K562 (cell line): ENCODE measurements at regions not wholly inside any gene's neighbourhood (a gene's known extent, or its start where the extent isn't known, plus 50 kb on each side); places are given as distances from the start of the nearest gene placed in this dataset.
A peak's percentile ranks its signal among the peaks of the same experiment; 100 is the strongest.

Source experiments
- ATAC-seq: fragments of 200-7000 bp; cut with Tn5 transposase; 3 replicates; pipeline ENCODE4 v1.9.1; 2020; ENCODE audit warnings: moderate library complexity
- BruUV-seq: library from RNA; stranded (reverse); fragments of 400-500 nt; replicated peaks from 2 replicates; lab custom pipeline; 2021; lab: Mats Ljungman, UMichigan
- CTCF ChIA-PET: fragments of 300-600 bp; formaldehyde crosslinking; extraction: SDS; loops from one replicate; lab custom pipeline; 2021; ENCODE audit warnings: low intra/inter-chr PET ratio; lab: Yijun Ruan, JAX
- POLR2A ChIA-PET: fragments of 300-600, 350-650 bp; sonication (Branson Sonifier 250); formaldehyde crosslinking; extraction: SDS; loops from one replicate; lab custom pipeline; 2021; ENCODE audit warnings: antibody characterized with exemption, inconsistent platforms; lab: Yijun Ruan, JAX
- DNase-seq, 4 experiments: peaks; one replicate each; pipeline versions ENCODE4 v3.0.0 to v3.0.0-alpha.2; 2011 to 2018; ENCODE audit warnings: low spot score in 3 of 4, mixed read lengths in 3 of 4; ENCODE audit errors: extremely low read depth in 1 of 4
- FAIRE-seq: peaks from 2 replicates; lab custom pipeline; 2011; peaks lifted over from hg19 to GRCh38; lab: Jason Lieb, UNC
- H2AFZ ChIP-seq: 2 replicates; pipeline ENCODE4 v1.6.0; 2011; ENCODE audit warnings: low read depth, low read length, control low read depth, inconsistent platforms
- H3K27ac ChIP-seq: fragments of 200-600 bp; 3 replicates; pipeline ENCODE4 v1.8.0; 2011; ENCODE audit warnings: low read depth, mild to moderate bottlenecking, control low read depth, inconsistent platforms, low read length, moderate library complexity, mixed read lengths; ENCODE audit errors: extremely low read depth
- H3K27me3 ChIP-seq, 2 experiments: fragments of 300-600 bp in 1 of 2; 2 replicates in 1 of 2; 3 replicates in 1 of 2; pipeline versions ENCODE4 v1.6.0 to v1.8.0; 2011; ENCODE audit warnings: inconsistent platforms in 2 of 2, low read length in 2 of 2, mild to moderate bottlenecking in 1 of 2, mixed read lengths in 1 of 2, moderate library complexity in 1 of 2; ENCODE audit not compliant: control insufficient read depth in 2 of 2, insufficient read depth in 2 of 2
- H3K36me3 ChIP-seq: fragments of 300-600 bp; 3 replicates; pipeline ENCODE4 v1.8.0; 2011; ENCODE audit warnings: mild to moderate bottlenecking, low read length, inconsistent platforms; ENCODE audit not compliant: control insufficient read depth, insufficient read depth
- H3K4me1 ChIP-seq, 2 experiments: fragments of 200-600 bp in 1 of 2; replicated peaks in 1 of 2; 2 replicates in 1 of 2; 3 replicates in 1 of 2; pipeline versions ENCODE4 v1.5.1 to v1.8.0; 2011; ENCODE audit warnings: inconsistent platforms in 2 of 2, low read length in 2 of 2, mild to moderate bottlenecking in 1 of 2, mixed read lengths in 1 of 2, moderate library complexity in 1 of 2; ENCODE audit not compliant: control insufficient read depth in 2 of 2, insufficient read depth in 2 of 2
- H3K4me2 ChIP-seq: 2 replicates; pipeline ENCODE4 v1.6.1; 2011; ENCODE audit warnings: low read length, control low read depth, inconsistent platforms, mixed read lengths; ENCODE audit not compliant: insufficient read depth
- H3K4me3 ChIP-seq: fragments of 200-600 bp; sonication (generic), shearing (Covaris generic); 2 replicates; pipeline ENCODE4 v1.5.1; 2016; ENCODE audit warnings: control low read depth, inconsistent platforms
- H3K79me2 ChIP-seq: fragments of 200-600 bp; 3 replicates; pipeline ENCODE4 v1.8.0; 2011; ENCODE audit warnings: low read length, inconsistent platforms; ENCODE audit not compliant: control insufficient read depth, insufficient read depth
- H3K9ac ChIP-seq, 2 experiments: 2 replicates each; pipeline versions ENCODE4 v1.6.0 to v1.6.1; 2011; ENCODE audit warnings: low read depth in 2 of 2, low read length in 2 of 2, control low read depth in 1 of 2, inconsistent platforms in 1 of 2, mild to moderate bottlenecking in 1 of 2, mixed read lengths in 1 of 2; ENCODE audit not compliant: insufficient read depth in 1 of 2
- H3K9me1 ChIP-seq: one replicate; pipeline ENCODE4 v1.6.0; 2011; ENCODE audit warnings: inconsistent platforms, mild to moderate bottlenecking, low read length, moderate library complexity; ENCODE audit not compliant: control insufficient read depth, insufficient read depth
- H3K9me3 ChIP-seq: replicated peaks from 2 replicates; pipeline ENCODE4 v1.5.1; 2011; ENCODE audit warnings: low read depth, low read length, inconsistent platforms; ENCODE audit not compliant: control insufficient read depth, insufficient read depth
- H4K20me1 ChIP-seq: replicated peaks from 2 replicates; pipeline ENCODE4 v1.6.1; 2011; ENCODE audit warnings: low read length, inconsistent platforms, mixed read lengths; ENCODE audit not compliant: control insufficient read depth, insufficient read depth
- CBFA2T2 ChIP-seq: fragments of 450-650 bp; conservative IDR thresholded peaks from 2 replicates; pipeline ENCODE4 v1.6.1; 2017; ENCODE audit warnings: mild to moderate bottlenecking
- CBX3 ChIP-seq, 2 experiments: IDR thresholded peaks; 1 replicate in 1 of 2; 2 replicates in 1 of 2; pipeline ENCODE4 v1.6.1; 2012; ENCODE audit warnings: inconsistent platforms in 2 of 2, low read length in 2 of 2, borderline replicate concordance in 1 of 2, control low read depth in 1 of 2
- CBX5 ChIP-seq: IDR thresholded peaks from 2 replicates; pipeline ENCODE4 v1.6.1; 2014; ENCODE audit warnings: low read depth, borderline replicate concordance
- EP300 ChIP-seq: IDR thresholded peaks from 2 replicates; pipeline ENCODE4 v1.6.1; 2012; ENCODE audit warnings: low read length, improper control_type of control experiment
- MED1 ChIP-seq: sonication (generic); formaldehyde crosslinking; IDR thresholded peaks from 2 replicates; pipeline ENCODE4 v1.8.1; 2023; ENCODE audit warnings: missing genetic modification reagents, borderline replicate concordance
- NFIX ChIP-seq: fragments of 250-450 bp; sonication (Bioruptor Pico); IDR thresholded peaks from 2 replicates; pipeline ENCODE4 v1.4.0; 2020; ENCODE audit warnings: low read depth, mild to moderate bottlenecking, moderate library complexity
- NR2F6 ChIP-seq: fragments of 450-650 bp; formaldehyde crosslinking; IDR thresholded peaks from 2 replicates; pipeline ENCODE4 v1.4.0; 2020; ENCODE audit warnings: mild to moderate bottlenecking
- SRSF3 ChIP-seq: fragments of 200-400 bp; formaldehyde crosslinking; IDR thresholded peaks from 2 replicates; pipeline ENCODE4 v1.6.1; 2016; ENCODE audit warnings: mild to moderate bottlenecking, low read length, moderate library complexity; ENCODE audit not compliant: insufficient read depth
- U2AF2 ChIP-seq: fragments of 200-400 bp; formaldehyde crosslinking; optimal IDR thresholded peaks from 2 replicates; pipeline ENCODE3; 2017; ENCODE audit warnings: low read depth, mild to moderate bottlenecking, low read length
- XRCC3 ChIP-seq: fragments of 450-650 bp; IDR thresholded peaks from 2 replicates; pipeline ENCODE4 v1.6.1; 2017; ENCODE audit warnings: mild to moderate bottlenecking, moderate library complexity
- WGBS: fragments of 100-300 bp; shearing (Covaris generic); methylation state at CpG from one replicate; pipeline ENCODE4 v1.1.6; 2016; ENCODE audit warnings: low coverage, mixed read lengths; ENCODE audit not compliant: insufficient coverage; ENCODE audit errors: missing lambda C conversion rate; 5-methylcytosine and 5-hydroxymethylcytosine counted together
- in situ Hi-C: fragments of 300-500 bp; cut with MboI; formaldehyde crosslinking; loops from 4 replicates; pipeline ENCODE4 v1.15.0; 2018; ENCODE audit warnings: inconsistent platforms, mixed read lengths
- intact Hi-C: fragments of 100-400 bp; cut with micrococcal nuclease; formaldehyde crosslinking; loops from 2 replicates; pipeline ENCODE4 v1.14.2; 2022
- TF ChIP-seq, protein P1 (sequence below): fragments of 450-650 bp; IDR thresholded peaks from 2 replicates; pipeline ENCODE4 v1.6.1; 2017; ENCODE audit warnings: antibody characterized with exemption
- TF ChIP-seq, protein P2 (sequence below): sonication (generic); formaldehyde crosslinking; IDR thresholded peaks from 2 replicates; pipeline ENCODE4 v1.8.0; 2022; ENCODE audit warnings: mild to moderate bottlenecking, missing genetic modification reagents
- TF ChIP-seq, protein P3 (sequence below): fragments of 450-650 bp; IDR thresholded peaks from 2 replicates; pipeline ENCODE4 v1.6.1; 2016; ENCODE audit warnings: missing biosample characterization, missing genetic modification characterization
- TF ChIP-seq, protein P4 (sequence below): fragments of 450-650 bp; IDR thresholded peaks from 2 replicates; pipeline ENCODE4 v1.6.1; 2016

DNA sequence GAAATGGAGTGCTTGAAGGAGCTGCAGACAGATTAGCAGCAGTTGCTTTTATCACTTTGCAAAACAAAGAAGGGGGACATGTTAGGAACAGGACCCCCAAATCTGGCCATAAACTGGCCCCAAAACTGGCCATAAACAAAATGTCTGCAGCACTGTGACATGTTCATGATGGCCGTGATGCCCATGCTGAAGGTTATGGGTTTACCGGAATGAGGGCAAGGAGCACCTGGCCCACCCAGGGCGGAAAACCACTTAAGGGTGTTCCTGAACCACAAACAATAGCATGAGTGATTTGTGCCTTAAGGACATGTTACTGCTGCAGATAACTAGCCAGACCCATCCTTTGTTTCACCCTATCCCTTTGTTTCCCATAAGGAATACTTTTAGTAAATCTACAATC, 79.6 kb upstream of the GC start (continued):
- no peak for TF ChIP-seq U2AF2
- TF ChIP-seq CBX5 = peak; percentile 71; the same call in 1 of the 2 replicates
- no peak for TF ChIP-seq MED1 (CRISPR knock-in tag)
- no peak for TF ChIP-seq EP300
- TF ChIP-seq XRCC3 = peak; percentile 61; the same call in 1 of the 2 replicates
- peak in 1 of 2 experiments; percentile 85; a peak in 2 of 3 replicates for TF ChIP-seq CBX3 (IDR thresholded peaks at IDR 0.05; ENCODE audit: borderline replicate concordance in 1 of 2, low read length in 2 of 2)
- TF ChIP-seq, all 486 proteins: peak for 6

DNA sequence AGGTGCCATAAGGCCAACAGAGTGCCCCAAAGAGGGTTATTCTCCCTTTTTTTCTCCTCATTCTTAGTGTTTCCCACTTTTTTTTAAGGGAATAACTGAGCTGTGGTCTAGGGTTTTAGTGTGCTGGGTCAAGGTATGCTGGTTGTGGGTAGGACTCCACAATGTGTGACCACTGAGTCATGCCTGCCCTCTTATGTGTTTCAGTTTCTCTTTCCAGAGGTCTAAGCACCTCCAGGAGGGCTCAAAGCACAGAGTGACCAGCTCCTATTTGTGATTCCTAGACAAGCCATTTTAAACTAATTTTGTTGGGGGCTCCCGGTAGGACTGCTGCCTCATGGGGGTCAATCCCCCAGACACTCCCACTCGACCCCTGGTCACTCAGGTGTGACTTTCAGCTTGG, 80.5 kb upstream of the GC start:
- Histone ChIP-seq H3K36me3 (no peaks in the 10 kb centered on the region), H3K4me3 (no peak overlapping the region), H3K9ac (no peak overlapping the region), H3K4me1 (no peaks in the 10 kb centered on the region), H3K9me1 (no peaks in the 10 kb centered on the region), H3K27ac (no peak overlapping the region), H3K79me2 (no peaks in the 10 kb centered on the region), H3K4me2 (no peak overlapping the region), H3K9me3 (peaks cover 20% of the 10 kb centered on the region), H2AFZ (no peak overlapping the region), H3K27me3 (no peaks in the 10 kb centered on the region), H4K20me1 (no peaks in the 10 kb centered on the region)
- FAIRE-seq = no peak
- ChIA-PET CTCF (no interaction called here), POLR2A (no interaction called here)
- BruUV-seq = no TSS peak
- no peak for ATAC-seq
- no peak for DNase-seq
- in situ Hi-C loops (no loop called here), intact Hi-C loops (no loop called here)
- 54% methylated on average over 2 of the region's 2 CpGs for WGBS
- no peak for TF ChIP-seq SRSF3
- TF ChIP-seq, protein P1, sequence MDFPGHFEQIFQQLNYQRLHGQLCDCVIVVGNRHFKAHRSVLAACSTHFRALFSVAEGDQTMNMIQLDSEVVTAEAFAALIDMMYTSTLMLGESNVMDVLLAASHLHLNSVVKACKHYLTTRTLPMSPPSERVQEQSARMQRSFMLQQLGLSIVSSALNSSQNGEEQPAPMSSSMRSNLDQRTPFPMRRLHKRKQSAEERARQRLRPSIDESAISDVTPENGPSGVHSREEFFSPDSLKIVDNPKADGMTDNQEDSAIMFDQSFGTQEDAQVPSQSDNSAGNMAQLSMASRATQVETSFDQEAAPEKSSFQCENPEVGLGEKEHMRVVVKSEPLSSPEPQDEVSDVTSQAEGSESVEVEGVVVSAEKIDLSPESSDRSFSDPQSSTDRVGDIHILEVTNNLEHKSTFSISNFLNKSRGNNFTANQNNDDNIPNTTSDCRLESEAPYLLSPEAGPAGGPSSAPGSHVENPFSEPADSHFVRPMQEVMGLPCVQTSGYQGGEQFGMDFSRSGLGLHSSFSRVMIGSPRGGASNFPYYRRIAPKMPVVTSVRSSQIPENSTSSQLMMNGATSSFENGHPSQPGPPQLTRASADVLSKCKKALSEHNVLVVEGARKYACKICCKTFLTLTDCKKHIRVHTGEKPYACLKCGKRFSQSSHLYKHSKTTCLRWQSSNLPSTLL = no peak
- TF ChIP-seq CBFA2T2 = no peak
- no peak for TF ChIP-seq NR2F6 (CRISPR knock-in tag)
- TF ChIP-seq, protein P2, sequence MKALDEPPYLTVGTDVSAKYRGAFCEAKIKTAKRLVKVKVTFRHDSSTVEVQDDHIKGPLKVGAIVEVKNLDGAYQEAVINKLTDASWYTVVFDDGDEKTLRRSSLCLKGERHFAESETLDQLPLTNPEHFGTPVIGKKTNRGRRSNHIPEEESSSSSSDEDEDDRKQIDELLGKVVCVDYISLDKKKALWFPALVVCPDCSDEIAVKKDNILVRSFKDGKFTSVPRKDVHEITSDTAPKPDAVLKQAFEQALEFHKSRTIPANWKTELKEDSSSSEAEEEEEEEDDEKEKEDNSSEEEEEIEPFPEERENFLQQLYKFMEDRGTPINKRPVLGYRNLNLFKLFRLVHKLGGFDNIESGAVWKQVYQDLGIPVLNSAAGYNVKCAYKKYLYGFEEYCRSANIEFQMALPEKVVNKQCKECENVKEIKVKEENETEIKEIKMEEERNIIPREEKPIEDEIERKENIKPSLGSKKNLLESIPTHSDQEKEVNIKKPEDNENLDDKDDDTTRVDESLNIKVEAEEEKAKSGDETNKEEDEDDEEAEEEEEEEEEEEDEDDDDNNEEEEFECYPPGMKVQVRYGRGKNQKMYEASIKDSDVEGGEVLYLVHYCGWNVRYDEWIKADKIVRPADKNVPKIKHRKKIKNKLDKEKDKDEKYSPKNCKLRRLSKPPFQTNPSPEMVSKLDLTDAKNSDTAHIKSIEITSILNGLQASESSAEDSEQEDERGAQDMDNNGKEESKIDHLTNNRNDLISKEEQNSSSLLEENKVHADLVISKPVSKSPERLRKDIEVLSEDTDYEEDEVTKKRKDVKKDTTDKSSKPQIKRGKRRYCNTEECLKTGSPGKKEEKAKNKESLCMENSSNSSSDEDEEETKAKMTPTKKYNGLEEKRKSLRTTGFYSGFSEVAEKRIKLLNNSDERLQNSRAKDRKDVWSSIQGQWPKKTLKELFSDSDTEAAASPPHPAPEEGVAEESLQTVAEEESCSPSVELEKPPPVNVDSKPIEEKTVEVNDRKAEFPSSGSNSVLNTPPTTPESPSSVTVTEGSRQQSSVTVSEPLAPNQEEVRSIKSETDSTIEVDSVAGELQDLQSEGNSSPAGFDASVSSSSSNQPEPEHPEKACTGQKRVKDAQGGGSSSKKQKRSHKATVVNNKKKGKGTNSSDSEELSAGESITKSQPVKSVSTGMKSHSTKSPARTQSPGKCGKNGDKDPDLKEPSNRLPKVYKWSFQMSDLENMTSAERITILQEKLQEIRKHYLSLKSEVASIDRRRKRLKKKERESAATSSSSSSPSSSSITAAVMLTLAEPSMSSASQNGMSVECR (CRISPR knock-in tag) = no peak
- TF ChIP-seq, protein P3, sequence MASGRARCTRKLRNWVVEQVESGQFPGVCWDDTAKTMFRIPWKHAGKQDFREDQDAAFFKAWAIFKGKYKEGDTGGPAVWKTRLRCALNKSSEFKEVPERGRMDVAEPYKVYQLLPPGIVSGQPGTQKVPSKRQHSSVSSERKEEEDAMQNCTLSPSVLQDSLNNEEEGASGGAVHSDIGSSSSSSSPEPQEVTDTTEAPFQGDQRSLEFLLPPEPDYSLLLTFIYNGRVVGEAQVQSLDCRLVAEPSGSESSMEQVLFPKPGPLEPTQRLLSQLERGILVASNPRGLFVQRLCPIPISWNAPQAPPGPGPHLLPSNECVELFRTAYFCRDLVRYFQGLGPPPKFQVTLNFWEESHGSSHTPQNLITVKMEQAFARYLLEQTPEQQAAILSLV = no peak
- TF ChIP-seq NFIX (CRISPR knock-in tag) = no peak
- TF ChIP-seq, protein P4, sequence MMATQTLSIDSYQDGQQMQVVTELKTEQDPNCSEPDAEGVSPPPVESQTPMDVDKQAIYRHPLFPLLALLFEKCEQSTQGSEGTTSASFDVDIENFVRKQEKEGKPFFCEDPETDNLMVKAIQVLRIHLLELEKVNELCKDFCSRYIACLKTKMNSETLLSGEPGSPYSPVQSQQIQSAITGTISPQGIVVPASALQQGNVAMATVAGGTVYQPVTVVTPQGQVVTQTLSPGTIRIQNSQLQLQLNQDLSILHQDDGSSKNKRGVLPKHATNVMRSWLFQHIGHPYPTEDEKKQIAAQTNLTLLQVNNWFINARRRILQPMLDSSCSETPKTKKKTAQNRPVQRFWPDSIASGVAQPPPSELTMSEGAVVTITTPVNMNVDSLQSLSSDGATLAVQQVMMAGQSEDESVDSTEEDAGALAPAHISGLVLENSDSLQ = no peak
